BLaER1 (cell line): ENCODE measurements at regions not wholly inside any gene's neighbourhood (a gene's known extent, or its start where the extent isn't known, plus 50 kb on each side); places are given as distances from the start of the nearest gene placed in this dataset.

ENCODE experiments used
- H3K27ac ChIP-seq: shearing (Covaris generic); formaldehyde crosslinking; 2 replicates; pipeline ENCODE4 v1.8.1; 2022
- H3K27me3 ChIP-seq: shearing (Covaris generic); formaldehyde crosslinking; 2 replicates; pipeline ENCODE4 v1.8.1; 2022
- H3K36me3 ChIP-seq: shearing (Covaris generic); formaldehyde crosslinking; 2 replicates; pipeline ENCODE4 v1.8.1; 2022
- H3K4me1 ChIP-seq: shearing (Covaris generic); formaldehyde crosslinking; 2 replicates; pipeline ENCODE4 v1.8.1; 2022
- H3K4me2 ChIP-seq: shearing (Covaris generic); formaldehyde crosslinking; 2 replicates; pipeline ENCODE4 v1.8.1; 2022
- H3K4me3 ChIP-seq: shearing (Covaris generic); formaldehyde crosslinking; 2 replicates; pipeline ENCODE4 v1.8.1; 2022
- H3K9ac ChIP-seq: shearing (Covaris generic); formaldehyde crosslinking; 2 replicates; pipeline ENCODE4 v1.8.1; 2022
- H3K9me3 ChIP-seq: shearing (Covaris generic); formaldehyde crosslinking; 2 replicates; pipeline ENCODE4 v1.8.1; 2022
- H4K20me1 ChIP-seq: shearing (Covaris generic); formaldehyde crosslinking; 2 replicates; pipeline ENCODE4 v1.8.1; 2022
- Cebpa-rat ChIP-seq: shearing (Covaris generic); IDR thresholded peaks from 2 replicates; pipeline ENCODE4 v1.8.1; 2022

- TF ChIP-seq Cebpa-rat, result no peak
- Histone ChIP-seq H3K4me1 (peaks cover 6% of the 10 kb centered on the region), H3K9ac (no peak overlapping the region)
These were observed 172.3 kb upstream of the TBCA start for GRCh38 chr5:77948476-77948875.

GRCh38 chr5:77947041-77947428 lies 170.9 kb upstream of the TBCA start:
- no peak for TF ChIP-seq Cebpa-rat
- Histone ChIP-seq H4K20me1 (no peaks in the 10 kb centered on the region), H3K36me3 (no peaks in the 10 kb centered on the region), H3K9ac (no peak overlapping the region), H3K4me2 (no peak overlapping the region), H3K4me1 (peaks cover 7% of the 10 kb centered on the region), H3K27me3 (no peaks in the 10 kb centered on the region), H3K27ac (no peak overlapping the region), H3K4me3 (no peak overlapping the region), H3K9me3 (no peaks in the 10 kb centered on the region)

More at GRCh38 chr5:77948476-77948875, 172.3 kb upstream of the TBCA start:
- Histone ChIP-seq H3K36me3 (no peaks in the 10 kb centered on the region), H3K4me2 (no peak overlapping the region), H3K27ac (no peak overlapping the region), H3K27me3 (no peaks in the 10 kb centered on the region), H4K20me1 (no peaks in the 10 kb centered on the region), H3K9me3 (no peaks in the 10 kb centered on the region), H3K4me3 (no peak overlapping the region)

GRCh38 chr5:77946381-77947040 lies 170.4 kb upstream of the TBCA start:
- H3K4me2 ChIP-seq, result no peak overlapping the region
- H3K4me1 ChIP-seq, result peaks cover 7% of the 10 kb centered on the region
- H3K27ac ChIP-seq, result no peak overlapping the region
- no peak for TF ChIP-seq Cebpa-rat
- H3K4me3 ChIP-seq, result no peak overlapping the region
- H3K36me3 ChIP-seq, result no peaks in the 10 kb centered on the region
- no peaks in the 10 kb centered on the region for H3K27me3 ChIP-seq
- no peaks in the 10 kb centered on the region for H4K20me1 ChIP-seq
- no peak overlapping the region for H3K9ac ChIP-seq
- no peaks in the 10 kb centered on the region for H3K9me3 ChIP-seq

GRCh38 chr5:77945874-77946273 lies 169.7 kb upstream of the TBCA start:
- Histone ChIP-seq H3K27ac (no peak overlapping the region), H3K9ac (no peak overlapping the region), H3K27me3 (no peaks in the 10 kb centered on the region), H3K4me2 (no peak overlapping the region), H3K4me3 (no peak overlapping the region), H4K20me1 (no peaks in the 10 kb centered on the region), H3K9me3 (no peaks in the 10 kb centered on the region), H3K4me1 (peaks cover 7% of the 10 kb centered on the region), H3K36me3 (no peaks in the 10 kb centered on the region)
- no peak for TF ChIP-seq Cebpa-rat

GRCh38 chr5:77944757-77945340 lies 168.7 kb upstream of the TBCA start:
- Histone ChIP-seq H3K4me1 (peaks cover 7% of the 10 kb centered on the region), H3K9me3 (no peaks in the 10 kb centered on the region), H3K27me3 (no peaks in the 10 kb centered on the region), H3K27ac (no peak overlapping the region), H3K4me3 (no peak overlapping the region), H4K20me1 (no peaks in the 10 kb centered on the region), H3K36me3 (no peaks in the 10 kb centered on the region), H3K9ac (no peak overlapping the region), H3K4me2 (no peak overlapping the region)
- TF ChIP-seq Cebpa-rat, result no peak

- Histone ChIP-seq H4K20me1 (no peaks in the 10 kb centered on the region), H3K27me3 (no peaks in the 10 kb centered on the region), H3K4me2 (peak overlapping the region; percentile 17; the same call in 1 of the 2 replicates), H3K4me3 (no peak overlapping the region), H3K9ac (no peak overlapping the region), H3K9me3 (no peaks in the 10 kb centered on the region), H3K36me3 (no peaks in the 10 kb centered on the region), H3K27ac (no peak overlapping the region), H3K4me1 (peaks cover 7% of the 10 kb centered on the region)
- TF ChIP-seq Cebpa-rat, result no peak
These were observed 167.7 kb upstream of the TBCA start for GRCh38 chr5:77943851-77944250.

- no peaks in the 10 kb centered on the region for H3K27me3 ChIP-seq
- no peak for TF ChIP-seq Cebpa-rat
- H3K36me3 ChIP-seq, result no peaks in the 10 kb centered on the region
- no peak overlapping the region for H3K4me2 ChIP-seq
- peaks cover 7% of the 10 kb centered on the region for H3K4me1 ChIP-seq
- no peaks in the 10 kb centered on the region for H4K20me1 ChIP-seq
- H3K9me3 ChIP-seq, result no peaks in the 10 kb centered on the region
- no peak overlapping the region for H3K9ac ChIP-seq
- no peak overlapping the region for H3K27ac ChIP-seq
- H3K4me3 ChIP-seq, result no peak overlapping the region
These were observed 166.6 kb upstream of the TBCA start for GRCh38 chr5:77942578-77943239.

GRCh38 chr5:77937015-77937908 lies 161.1 kb upstream of the TBCA start:
- H3K4me2 ChIP-seq, result no peak overlapping the region
- no peaks in the 10 kb centered on the region for H3K27me3 ChIP-seq
- H3K9ac ChIP-seq, result no peak overlapping the region
- no peak overlapping the region for H3K4me3 ChIP-seq
- no peak overlapping the region for H3K27ac ChIP-seq
- H3K4me1 ChIP-seq, result peaks cover 8% of the 10 kb centered on the region; the same call in 1 of the 2 replicates
- H3K36me3 ChIP-seq, result no peaks in the 10 kb centered on the region
- H4K20me1 ChIP-seq, result no peaks in the 10 kb centered on the region
- H3K9me3 ChIP-seq, result no peaks in the 10 kb centered on the region
- TF ChIP-seq Cebpa-rat, result no peak

- Histone ChIP-seq H3K9ac (no peak overlapping the region), H3K36me3 (no peaks in the 10 kb centered on the region), H3K4me2 (no peak overlapping the region), H3K4me1 (peaks cover 8% of the 10 kb centered on the region; the same call in 1 of the 2 replicates), H3K27ac (no peak overlapping the region), H3K27me3 (no peaks in the 10 kb centered on the region), H3K4me3 (no peak overlapping the region), H4K20me1 (no peaks in the 10 kb centered on the region), H3K9me3 (no peaks in the 10 kb centered on the region)
- TF ChIP-seq Cebpa-rat, result no peak
These were observed 160.2 kb upstream of the TBCA start for GRCh38 chr5:77936365-77936693.
